ENCODE measurements at regions not wholly inside any gene's neighbourhood (a gene's known extent, or its start where the extent isn't known, plus 50 kb on each side); places are given as distances from the start of the nearest gene placed in this dataset.

DNA sequence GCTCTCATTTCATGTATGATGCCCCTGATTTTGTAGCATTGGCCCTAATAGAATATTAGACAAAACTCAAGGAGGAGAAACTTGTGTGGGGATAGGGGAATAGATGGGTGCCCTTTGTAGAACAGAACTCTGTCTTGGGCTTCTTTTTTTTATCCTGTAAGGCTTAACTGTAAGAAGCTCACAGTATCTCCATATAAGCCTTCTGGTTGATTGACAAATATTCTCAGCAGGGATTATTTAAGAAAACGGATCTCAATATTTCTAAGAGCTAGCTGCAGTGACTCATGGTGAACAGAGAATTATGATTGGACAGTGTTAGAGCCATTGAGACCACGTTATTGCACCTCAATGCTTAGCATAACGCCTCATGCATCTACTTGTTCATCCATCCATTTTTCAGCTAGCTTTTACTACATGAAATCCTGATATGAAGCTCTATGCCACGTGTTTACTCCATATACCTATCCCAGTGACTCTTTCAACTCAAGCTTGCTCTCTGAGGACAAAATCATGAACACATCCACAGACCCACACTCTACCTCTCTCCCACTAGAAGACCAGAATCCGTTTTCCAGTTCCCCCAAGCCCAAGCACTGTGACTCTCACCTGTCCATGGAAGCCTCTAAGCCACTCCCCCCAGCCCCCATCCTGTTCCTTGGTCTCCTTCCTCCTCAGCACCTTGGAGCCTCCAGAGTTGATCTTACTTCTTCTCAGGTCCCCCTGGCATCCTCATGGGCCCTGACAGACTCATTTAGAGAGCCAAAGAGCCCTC, 99.2 kb downstream of the BCL2L11 start:
- TF ChIP-seq, protein P1, sequence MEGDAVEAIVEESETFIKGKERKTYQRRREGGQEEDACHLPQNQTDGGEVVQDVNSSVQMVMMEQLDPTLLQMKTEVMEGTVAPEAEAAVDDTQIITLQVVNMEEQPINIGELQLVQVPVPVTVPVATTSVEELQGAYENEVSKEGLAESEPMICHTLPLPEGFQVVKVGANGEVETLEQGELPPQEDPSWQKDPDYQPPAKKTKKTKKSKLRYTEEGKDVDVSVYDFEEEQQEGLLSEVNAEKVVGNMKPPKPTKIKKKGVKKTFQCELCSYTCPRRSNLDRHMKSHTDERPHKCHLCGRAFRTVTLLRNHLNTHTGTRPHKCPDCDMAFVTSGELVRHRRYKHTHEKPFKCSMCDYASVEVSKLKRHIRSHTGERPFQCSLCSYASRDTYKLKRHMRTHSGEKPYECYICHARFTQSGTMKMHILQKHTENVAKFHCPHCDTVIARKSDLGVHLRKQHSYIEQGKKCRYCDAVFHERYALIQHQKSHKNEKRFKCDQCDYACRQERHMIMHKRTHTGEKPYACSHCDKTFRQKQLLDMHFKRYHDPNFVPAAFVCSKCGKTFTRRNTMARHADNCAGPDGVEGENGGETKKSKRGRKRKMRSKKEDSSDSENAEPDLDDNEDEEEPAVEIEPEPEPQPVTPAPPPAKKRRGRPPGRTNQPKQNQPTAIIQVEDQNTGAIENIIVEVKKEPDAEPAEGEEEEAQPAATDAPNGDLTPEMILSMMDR (IDR thresholded peaks at IDR 0.05; ENCODE audit: low read depth, low read length, poor library complexity, severe bottlenecking): no peak
- TF ChIP-seq EZH2phosphoT487 (IDR thresholded peaks at IDR 0.05; ENCODE audit: borderline replicate concordance, low read length): no peak

All from DOHH2 (cell line).